ENCODE measurements at regions not wholly inside any gene's neighbourhood (a gene's known extent, or its start where the extent isn't known, plus 50 kb on each side); places are given as distances from the start of the nearest gene placed in this dataset.

GRCh38 chr16:79365702-79366101, 234.8 kb downstream of the MAF start:
- Mint-ChIP-seq H3K27me3 (ENCODE audit: low read depth) (peaks cover 13% of the 10 kb centered on the region), H3K4me1 (no peaks in the 10 kb centered on the region), H3K4me3 (no peak overlapping the region), H3K9me3 (peaks cover 9% of the 10 kb centered on the region), H3K36me3 (ENCODE audit: low read depth) (no peaks in the 10 kb centered on the region), H3K27ac (no peak overlapping the region)
- no peak for TF ChIP-seq CTCF (IDR thresholded peaks at IDR 0.05; ENCODE audit: unreplicated experiment in 3 of 3)

GRCh38 chr16:79363484-79363883, 237.1 kb downstream of the MAF start:
- no peak for TF ChIP-seq CTCF (IDR thresholded peaks at IDR 0.05; ENCODE audit: unreplicated experiment in 3 of 3)
- Mint-ChIP-seq H3K27me3 (ENCODE audit: low read depth) (peaks cover 17% of the 10 kb centered on the region), H3K27ac (no peak overlapping the region), H3K4me3 (no peak overlapping the region), H3K4me1 (no peaks in the 10 kb centered on the region), H3K9me3 (peaks cover 6% of the 10 kb centered on the region), H3K36me3 (ENCODE audit: low read depth) (no peaks in the 10 kb centered on the region)

GRCh38 chr16:79363035-79363434, 237.5 kb downstream of the MAF start:
- peaks cover 5% of the 10 kb centered on the region for H3K9me3 Mint-ChIP-seq

GRCh38 chr16:79362300-79362970, 238.1 kb downstream of the MAF start:
- no peak for TF ChIP-seq CTCF (IDR thresholded peaks at IDR 0.05; ENCODE audit: unreplicated experiment in 3 of 3)
- Mint-ChIP-seq H3K9me3 (peaks cover 5% of the 10 kb centered on the region), H3K36me3 (ENCODE audit: low read depth) (no peaks in the 10 kb centered on the region), H3K27me3 (ENCODE audit: low read depth) (peaks cover 17% of the 10 kb centered on the region), H3K27ac (no peak overlapping the region), H3K4me1 (no peaks in the 10 kb centered on the region), H3K4me3 (no peak overlapping the region)

More at GRCh38 chr16:79363035-79363434, 237.5 kb downstream of the MAF start:
- Mint-ChIP-seq H3K36me3 (ENCODE audit: low read depth) (no peaks in the 10 kb centered on the region), H3K4me3 (no peak overlapping the region), H3K27ac (no peak overlapping the region), H3K27me3 (ENCODE audit: low read depth) (peaks cover 17% of the 10 kb centered on the region), H3K4me1 (no peaks in the 10 kb centered on the region)
- no peak for TF ChIP-seq CTCF (IDR thresholded peaks at IDR 0.05; ENCODE audit: unreplicated experiment in 3 of 3)

- no peak overlapping the region for H3K4me3 Mint-ChIP-seq
- H3K27ac Mint-ChIP-seq, result no peak overlapping the region
- TF ChIP-seq CTCF (IDR thresholded peaks at IDR 0.05; ENCODE audit: unreplicated experiment in 3 of 3), result no peak
- no peaks in the 10 kb centered on the region for H3K4me1 Mint-ChIP-seq
- peaks cover 5% of the 10 kb centered on the region for H3K9me3 Mint-ChIP-seq
- peaks cover 17% of the 10 kb centered on the region for H3K27me3 Mint-ChIP-seq (ENCODE audit: low read depth)
- no peaks in the 10 kb centered on the region for H3K36me3 Mint-ChIP-seq (ENCODE audit: low read depth)
Observed at GRCh38 chr16:79361132-79361751, 239.3 kb downstream of the MAF start.

- H3K27me3 Mint-ChIP-seq (ENCODE audit: low read depth), result peaks cover 21% of the 10 kb centered on the region
- no peaks in the 10 kb centered on the region for H3K36me3 Mint-ChIP-seq (ENCODE audit: low read depth)
- H3K27ac Mint-ChIP-seq, result no peak overlapping the region
- TF ChIP-seq CTCF (IDR thresholded peaks at IDR 0.05; ENCODE audit: unreplicated experiment in 3 of 3), result no peak
- H3K9me3 Mint-ChIP-seq, result peaks cover 3% of the 10 kb centered on the region
- no peaks in the 10 kb centered on the region for H3K4me1 Mint-ChIP-seq
- H3K4me3 Mint-ChIP-seq, result no peak overlapping the region
Observed at GRCh38 chr16:79360267-79360666, 240.3 kb downstream of the MAF start.
